H1 (cell line): ENCODE measurements at regions not wholly inside any gene's neighbourhood (a gene's known extent, or its start where the extent isn't known, plus 50 kb on each side); places are given as distances from the start of the nearest gene placed in this dataset.

ENCODE experiments used
- TF ChIP-seq, protein P1 (sequence below): IDR thresholded peaks from 2 replicates; pipeline ENCODE4 v1.6.1; 2012; ENCODE audit warnings: inconsistent platforms

DNA sequence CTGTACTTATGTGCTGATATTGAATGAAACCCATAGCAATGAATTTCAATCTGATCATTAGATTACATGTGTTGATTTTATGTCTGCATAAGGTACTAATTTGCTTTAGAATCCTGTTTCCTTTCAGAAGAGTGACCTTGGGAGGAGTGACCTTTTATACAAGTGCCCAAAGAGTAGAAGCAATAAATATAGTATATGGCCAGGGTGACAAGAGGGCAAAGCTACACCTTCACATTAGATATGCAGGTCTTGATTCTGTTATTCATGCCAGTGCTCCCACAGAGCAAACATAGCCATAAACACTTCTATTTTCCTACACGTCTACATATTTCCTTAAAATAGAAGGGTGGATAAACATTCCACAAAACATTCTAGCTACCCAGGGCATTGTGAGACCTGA lies 158.2 kb upstream of the RAP2B start (continued):
- TF ChIP-seq, protein P1, sequence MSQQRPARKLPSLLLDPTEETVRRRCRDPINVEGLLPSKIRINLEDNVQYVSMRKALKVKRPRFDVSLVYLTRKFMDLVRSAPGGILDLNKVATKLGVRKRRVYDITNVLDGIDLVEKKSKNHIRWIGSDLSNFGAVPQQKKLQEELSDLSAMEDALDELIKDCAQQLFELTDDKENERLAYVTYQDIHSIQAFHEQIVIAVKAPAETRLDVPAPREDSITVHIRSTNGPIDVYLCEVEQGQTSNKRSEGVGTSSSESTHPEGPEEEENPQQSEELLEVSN = no peak
